ENCODE measurements at regions not wholly inside any gene's neighbourhood (a gene's known extent, or its start where the extent isn't known, plus 50 kb on each side); places are given as distances from the start of the nearest gene placed in this dataset.
"Not testable (repeated sequence)": the region's sequence is repeated elsewhere in the genome, so short reads cannot be mapped to it uniquely, and the experiment has no call there.

- no peak overlapping the region for H3K4me3 ChIP-seq (ENCODE audit: low read depth, low read length)
- TF ChIP-seq CTCF (IDR thresholded peaks at IDR 0.05; ENCODE audit: borderline replicate concordance, insufficient read depth, low read depth, low read length) = no peak
Measured at GRCh38 chr12:59067083-59067482, 146.8 kb upstream of the LRIG3 start.

- TF ChIP-seq CTCF (IDR thresholded peaks at IDR 0.05; ENCODE audit: borderline replicate concordance, insufficient read depth, low read depth, low read length) = no peak
- H3K4me3 ChIP-seq (ENCODE audit: low read depth, low read length) = no peak overlapping the region
Measured at GRCh38 chr12:59066445-59066844, 146.1 kb upstream of the LRIG3 start.

- TF ChIP-seq CTCF (IDR thresholded peaks at IDR 0.05; ENCODE audit: borderline replicate concordance, insufficient read depth, low read depth, low read length) = no peak
- no peak overlapping the region for H3K4me3 ChIP-seq (ENCODE audit: low read depth, low read length)
Measured at GRCh38 chr12:59059088-59059935, 139.0 kb upstream of the LRIG3 start.

- H3K4me3 ChIP-seq (ENCODE audit: low read depth, low read length) = no peak overlapping the region
- no peak for TF ChIP-seq CTCF (IDR thresholded peaks at IDR 0.05; ENCODE audit: borderline replicate concordance, insufficient read depth, low read depth, low read length)
Measured at GRCh38 chr12:59056966-59057365, 136.7 kb upstream of the LRIG3 start.

GRCh38 chr12:59055204-59055860 is 135.0 kb upstream of the LRIG3 start:
- H3K4me3 ChIP-seq (ENCODE audit: low read depth, low read length) = no peak overlapping the region
- TF ChIP-seq CTCF (IDR thresholded peaks at IDR 0.05; ENCODE audit: borderline replicate concordance, insufficient read depth, low read depth, low read length) = no peak

GRCh38 chr12:59053266-59053899 is 133.1 kb upstream of the LRIG3 start:
- H3K4me3 ChIP-seq (ENCODE audit: low read depth, low read length) = not testable (repeated sequence)

- no peak overlapping the region for H3K4me3 ChIP-seq (ENCODE audit: low read depth, low read length)
- TF ChIP-seq CTCF (IDR thresholded peaks at IDR 0.05; ENCODE audit: borderline replicate concordance, insufficient read depth, low read depth, low read length) = no peak
Measured at GRCh38 chr12:59046763-59047534, 126.6 kb upstream of the LRIG3 start.
